ENCODE measurements at regions not wholly inside any gene's neighbourhood (a gene's known extent, or its start where the extent isn't known, plus 50 kb on each side); places are given as distances from the start of the nearest gene placed in this dataset.

DNA sequence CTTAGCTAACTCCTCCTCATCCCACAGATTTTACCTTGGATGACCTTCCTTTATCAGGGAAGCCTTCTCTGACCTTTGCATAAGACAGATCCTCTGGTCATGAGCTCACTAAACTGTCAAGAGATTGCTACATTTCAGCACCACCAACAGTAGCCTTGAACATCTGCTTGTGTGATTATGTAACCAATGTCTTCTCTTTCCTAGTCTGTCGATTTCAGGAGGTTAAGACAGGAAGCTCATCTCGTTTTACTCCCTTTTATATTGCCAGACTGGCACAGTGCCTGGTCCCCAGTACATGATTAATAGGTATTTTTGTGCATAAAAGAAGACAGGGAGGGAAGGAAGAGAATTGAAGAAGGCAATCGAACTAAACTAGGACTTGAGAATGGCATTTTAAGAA lies 1697.7 kb downstream of the EFNB2 start:
- TF ChIP-seq, protein P1, sequence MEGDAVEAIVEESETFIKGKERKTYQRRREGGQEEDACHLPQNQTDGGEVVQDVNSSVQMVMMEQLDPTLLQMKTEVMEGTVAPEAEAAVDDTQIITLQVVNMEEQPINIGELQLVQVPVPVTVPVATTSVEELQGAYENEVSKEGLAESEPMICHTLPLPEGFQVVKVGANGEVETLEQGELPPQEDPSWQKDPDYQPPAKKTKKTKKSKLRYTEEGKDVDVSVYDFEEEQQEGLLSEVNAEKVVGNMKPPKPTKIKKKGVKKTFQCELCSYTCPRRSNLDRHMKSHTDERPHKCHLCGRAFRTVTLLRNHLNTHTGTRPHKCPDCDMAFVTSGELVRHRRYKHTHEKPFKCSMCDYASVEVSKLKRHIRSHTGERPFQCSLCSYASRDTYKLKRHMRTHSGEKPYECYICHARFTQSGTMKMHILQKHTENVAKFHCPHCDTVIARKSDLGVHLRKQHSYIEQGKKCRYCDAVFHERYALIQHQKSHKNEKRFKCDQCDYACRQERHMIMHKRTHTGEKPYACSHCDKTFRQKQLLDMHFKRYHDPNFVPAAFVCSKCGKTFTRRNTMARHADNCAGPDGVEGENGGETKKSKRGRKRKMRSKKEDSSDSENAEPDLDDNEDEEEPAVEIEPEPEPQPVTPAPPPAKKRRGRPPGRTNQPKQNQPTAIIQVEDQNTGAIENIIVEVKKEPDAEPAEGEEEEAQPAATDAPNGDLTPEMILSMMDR (IDR thresholded peaks at IDR 0.05) = no peak
- no peak for TF ChIP-seq POLR2A (IDR thresholded peaks at IDR 0.05)
- TF ChIP-seq POLR2AphosphoS5 (IDR thresholded peaks at IDR 0.05) = no peak
